Activated CD4-positive, alpha-beta T cell treated with anti-CD3 and anti-CD28 coated beads for 4 hours (primary cell): ENCODE measurements at regions not wholly inside any gene's neighbourhood (a gene's known extent, or its start where the extent isn't known, plus 50 kb on each side); places are given as distances from the start of the nearest gene placed in this dataset.

Experiments
- DNase-seq, 2 donors: peaks; one replicate each; pipeline ENCODE4 v3.0.0-alpha.2; 2020

GRCh38 chr6:43964659-43965570 is 162.3 kb downstream of the MRPL14 start:
- DNase-seq = no peak

- no peak for DNase-seq
These were observed 163.2 kb downstream of the MRPL14 start for GRCh38 chr6:43963877-43964658.

- no peak for DNase-seq
These were observed 164.0 kb downstream of the MRPL14 start for GRCh38 chr6:43963203-43963602.

GRCh38 chr6:43962458-43962857 is 164.8 kb downstream of the MRPL14 start:
- DNase-seq = no peak

- no peak for DNase-seq
These were observed 170.0 kb downstream of the MRPL14 start for GRCh38 chr6:43957273-43957672.

GRCh38 chr6:43956478-43956877 is 170.8 kb downstream of the MRPL14 start:
- DNase-seq = no peak

GRCh38 chr6:43954311-43955131 is 172.7 kb downstream of the MRPL14 start:
- no peak for DNase-seq

- no peak for DNase-seq
These were observed 173.4 kb downstream of the MRPL14 start for GRCh38 chr6:43953794-43954310.

- DNase-seq = no peak
These were observed 174.0 kb downstream of the MRPL14 start for GRCh38 chr6:43953256-43953655.

- DNase-seq = no peak
These were observed 174.5 kb downstream of the MRPL14 start for GRCh38 chr6:43952746-43953145.

- no peak for DNase-seq
These were observed 175.2 kb downstream of the MRPL14 start for GRCh38 chr6:43951756-43952675.

GRCh38 chr6:43951063-43951755 is 176.0 kb downstream of the MRPL14 start:
- DNase-seq = no peak

- no peak for DNase-seq
These were observed 176.6 kb downstream of the MRPL14 start for GRCh38 chr6:43950731-43951062.

GRCh38 chr6:43950051-43950605 is 177.1 kb downstream of the MRPL14 start:
- no peak for DNase-seq

- DNase-seq = no peak
These were observed 177.7 kb downstream of the MRPL14 start for GRCh38 chr6:43949551-43949991.

GRCh38 chr6:43948527-43949485 is 178.4 kb downstream of the MRPL14 start:
- DNase-seq = no peak

GRCh38 chr6:43947860-43948259 is 177.8 kb downstream of the VEGFA start:
- DNase-seq = no peak

- no peak for DNase-seq
These were observed 176.8 kb downstream of the VEGFA start for GRCh38 chr6:43946641-43947363.

- DNase-seq = no peak
These were observed 175.7 kb downstream of the VEGFA start for GRCh38 chr6:43945768-43946080.
